ENCODE measurements at regions not wholly inside any gene's neighbourhood (a gene's known extent, or its start where the extent isn't known, plus 50 kb on each side); places are given as distances from the start of the nearest gene placed in this dataset.
A peak's percentile ranks its signal among the peaks of the same experiment; 100 is the strongest.

DNA sequence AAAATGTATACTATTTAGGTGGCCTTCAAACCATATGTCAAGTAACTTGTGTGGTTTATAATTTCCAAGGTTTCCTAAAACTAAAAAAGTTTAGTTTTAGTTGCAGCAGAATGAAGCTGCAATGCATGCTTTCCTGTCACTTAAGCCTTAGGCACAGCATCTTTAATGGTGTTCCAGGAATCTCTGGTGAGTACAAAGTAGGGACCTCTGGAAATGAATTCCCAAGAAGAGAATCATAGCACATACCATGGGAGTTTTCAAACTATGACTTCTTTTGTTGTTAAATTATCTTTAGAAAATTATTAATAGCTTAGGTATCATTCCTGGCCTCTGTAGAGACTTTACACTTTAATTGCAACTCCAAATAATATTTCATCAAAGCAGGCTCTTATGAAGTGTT is 1005.9 kb upstream of the PABPC4L start:
- H3K27me3 Mint-ChIP-seq (ENCODE audit: low read depth, unreplicated experiment) = no peaks in the 10 kb centered on the region
- H3K36me3 Mint-ChIP-seq (ENCODE audit: low read depth, unreplicated experiment) = no peaks in the 10 kb centered on the region

DNA sequence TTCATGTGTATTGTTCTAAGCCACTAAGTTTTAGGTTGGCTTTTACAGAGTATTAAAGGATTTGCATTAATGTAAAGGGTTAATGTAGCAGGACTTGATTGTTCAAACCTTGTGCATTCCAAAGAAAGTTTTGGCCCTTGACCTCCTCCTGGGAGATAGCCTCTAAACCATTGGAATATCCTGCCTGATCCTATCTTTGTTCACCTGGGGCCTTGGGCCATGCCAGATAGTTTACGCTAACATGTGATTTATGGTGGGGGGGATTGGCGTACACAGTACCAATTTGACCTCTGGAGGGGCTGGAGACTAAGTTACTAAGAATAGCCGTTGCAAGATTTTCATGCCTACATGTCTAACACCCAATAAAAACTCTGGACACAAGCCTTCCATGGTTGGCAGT is 1002.7 kb upstream of the PABPC4L start:
- Histone ChIP-seq H3K9me3 (ENCODE audit: insufficient read depth, low read depth, low read length) (no peaks in the 10 kb centered on the region), H3K9ac (ENCODE audit: low read length) (no peak overlapping the region), H2AFZ (ENCODE audit: low read depth, low read length) (no peak overlapping the region), H4K20me1 (ENCODE audit: insufficient read depth, low read length) (no peaks in the 10 kb centered on the region), H3K36me3 (ENCODE audit: insufficient read depth, low read length) (no peaks in the 10 kb centered on the region), H3K27me3 (ENCODE audit: insufficient read depth, low read length) (no peaks in the 10 kb centered on the region), H3K4me3 (ENCODE audit: insufficient read depth, low read depth, low read length) (no peak overlapping the region), H3K79me2 (ENCODE audit: insufficient read depth, low read length) (no peaks in the 10 kb centered on the region), H3K4me1 (ENCODE audit: insufficient read depth, low read length) (no peaks in the 10 kb centered on the region), H3K27ac (ENCODE audit: low read depth, low read length) (no peak overlapping the region), H3K4me2 (ENCODE audit: low read length) (no peak overlapping the region)
- no peaks in the 10 kb centered on the region for H3K9me3 Mint-ChIP-seq (ENCODE audit: unreplicated experiment)
- H3K36me3 Mint-ChIP-seq (ENCODE audit: low read depth, unreplicated experiment) = no peaks in the 10 kb centered on the region
- H3K27ac Mint-ChIP-seq (ENCODE audit: unreplicated experiment) = no peak overlapping the region
- TF ChIP-seq, protein P1, sequence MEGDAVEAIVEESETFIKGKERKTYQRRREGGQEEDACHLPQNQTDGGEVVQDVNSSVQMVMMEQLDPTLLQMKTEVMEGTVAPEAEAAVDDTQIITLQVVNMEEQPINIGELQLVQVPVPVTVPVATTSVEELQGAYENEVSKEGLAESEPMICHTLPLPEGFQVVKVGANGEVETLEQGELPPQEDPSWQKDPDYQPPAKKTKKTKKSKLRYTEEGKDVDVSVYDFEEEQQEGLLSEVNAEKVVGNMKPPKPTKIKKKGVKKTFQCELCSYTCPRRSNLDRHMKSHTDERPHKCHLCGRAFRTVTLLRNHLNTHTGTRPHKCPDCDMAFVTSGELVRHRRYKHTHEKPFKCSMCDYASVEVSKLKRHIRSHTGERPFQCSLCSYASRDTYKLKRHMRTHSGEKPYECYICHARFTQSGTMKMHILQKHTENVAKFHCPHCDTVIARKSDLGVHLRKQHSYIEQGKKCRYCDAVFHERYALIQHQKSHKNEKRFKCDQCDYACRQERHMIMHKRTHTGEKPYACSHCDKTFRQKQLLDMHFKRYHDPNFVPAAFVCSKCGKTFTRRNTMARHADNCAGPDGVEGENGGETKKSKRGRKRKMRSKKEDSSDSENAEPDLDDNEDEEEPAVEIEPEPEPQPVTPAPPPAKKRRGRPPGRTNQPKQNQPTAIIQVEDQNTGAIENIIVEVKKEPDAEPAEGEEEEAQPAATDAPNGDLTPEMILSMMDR (IDR thresholded peaks at IDR 0.05; ENCODE audit: insufficient read depth, low read depth, low read length) = no peak
- TF ChIP-seq EZH2 (IDR thresholded peaks at IDR 0.05; ENCODE audit: insufficient read depth, low read length) = no peak
- no peak overlapping the region for H3K4me3 Mint-ChIP-seq (ENCODE audit: unreplicated experiment)
- no peaks in the 10 kb centered on the region for H3K4me1 Mint-ChIP-seq (ENCODE audit: low read depth, unreplicated experiment)
- no peak for DNase-seq (ENCODE audit: low read depth)
- H3K27me3 Mint-ChIP-seq (ENCODE audit: low read depth, unreplicated experiment) = no peaks in the 10 kb centered on the region
- no peak for FAIRE-seq

More for the DNA sequence above, 1005.9 kb upstream of the PABPC4L start:
- Mint-ChIP-seq H3K4me3 (ENCODE audit: unreplicated experiment) (no peak overlapping the region), H3K27ac (ENCODE audit: unreplicated experiment) (no peak overlapping the region), H3K9me3 (ENCODE audit: unreplicated experiment) (no peaks in the 10 kb centered on the region), H3K4me1 (ENCODE audit: low read depth, unreplicated experiment) (no peaks in the 10 kb centered on the region)
- Histone ChIP-seq H3K9ac (ENCODE audit: low read length) (no peak overlapping the region), H3K4me2 (ENCODE audit: low read length) (no peak overlapping the region), H2AFZ (ENCODE audit: low read depth, low read length) (no peak overlapping the region), H3K79me2 (ENCODE audit: insufficient read depth, low read length) (no peaks in the 10 kb centered on the region), H4K20me1 (ENCODE audit: insufficient read depth, low read length) (no peaks in the 10 kb centered on the region), H3K4me3 (ENCODE audit: insufficient read depth, low read depth, low read length) (no peak overlapping the region), H3K36me3 (ENCODE audit: insufficient read depth, low read length) (no peaks in the 10 kb centered on the region), H3K27me3 (ENCODE audit: insufficient read depth, low read length) (no peaks in the 10 kb centered on the region), H3K27ac (ENCODE audit: low read depth, low read length) (no peak overlapping the region), H3K4me1 (ENCODE audit: insufficient read depth, low read length) (no peaks in the 10 kb centered on the region), H3K9me3 (ENCODE audit: insufficient read depth, low read depth, low read length) (no peaks in the 10 kb centered on the region)
- TF ChIP-seq EZH2 (IDR thresholded peaks at IDR 0.05; ENCODE audit: insufficient read depth, low read length) = no peak
- TF ChIP-seq, protein P1 (IDR thresholded peaks at IDR 0.05; ENCODE audit: insufficient read depth, low read depth, low read length) = no peak
- DNase-seq (ENCODE audit: low read depth) = peak; percentile 36
- FAIRE-seq = no peak

DNA sequence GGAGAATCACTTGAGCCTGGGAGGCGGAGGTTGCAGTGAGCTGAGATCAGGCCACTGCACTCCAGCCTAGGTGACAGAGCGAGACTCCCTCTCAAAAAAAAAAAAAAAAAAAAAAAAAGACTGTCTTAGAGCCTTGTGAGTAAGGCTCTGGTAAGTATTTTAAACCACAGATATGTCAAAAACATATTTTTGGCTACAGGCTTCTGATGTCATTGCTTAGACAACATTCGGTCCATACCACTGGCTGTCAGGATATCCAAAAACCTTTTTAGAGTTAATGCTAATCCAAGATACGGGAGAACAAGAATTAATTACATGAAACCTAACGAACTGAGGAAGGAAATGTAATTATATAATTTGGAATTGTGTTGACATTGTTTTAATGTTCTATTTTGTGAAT is 999.5 kb upstream of the PABPC4L start:
- Histone ChIP-seq H3K27ac (ENCODE audit: low read depth, low read length) (no peak overlapping the region), H3K79me2 (ENCODE audit: insufficient read depth, low read length) (no peaks in the 10 kb centered on the region), H3K36me3 (ENCODE audit: insufficient read depth, low read length) (no peaks in the 10 kb centered on the region), H3K9ac (ENCODE audit: low read length) (no peak overlapping the region), H4K20me1 (ENCODE audit: insufficient read depth, low read length) (no peaks in the 10 kb centered on the region), H2AFZ (ENCODE audit: low read depth, low read length) (no peak overlapping the region), H3K4me2 (ENCODE audit: low read length) (no peak overlapping the region), H3K4me3 (ENCODE audit: insufficient read depth, low read depth, low read length) (no peak overlapping the region), H3K4me1 (ENCODE audit: insufficient read depth, low read length) (no peaks in the 10 kb centered on the region), H3K27me3 (ENCODE audit: insufficient read depth, low read length) (no peaks in the 10 kb centered on the region), H3K9me3 (ENCODE audit: insufficient read depth, low read depth, low read length) (no peaks in the 10 kb centered on the region)
- TF ChIP-seq EZH2 (IDR thresholded peaks at IDR 0.05; ENCODE audit: insufficient read depth, low read length) = no peak
- TF ChIP-seq, protein P1 (IDR thresholded peaks at IDR 0.05; ENCODE audit: insufficient read depth, low read depth, low read length) = no peak
- Mint-ChIP-seq H3K9me3 (ENCODE audit: unreplicated experiment) (no peaks in the 10 kb centered on the region), H3K36me3 (ENCODE audit: low read depth, unreplicated experiment) (no peaks in the 10 kb centered on the region), H3K4me3 (ENCODE audit: unreplicated experiment) (no peak overlapping the region), H3K4me1 (ENCODE audit: low read depth, unreplicated experiment) (no peaks in the 10 kb centered on the region), H3K27me3 (ENCODE audit: low read depth, unreplicated experiment) (no peaks in the 10 kb centered on the region), H3K27ac (ENCODE audit: unreplicated experiment) (no peak overlapping the region)
- peak; percentile 74 for DNase-seq (ENCODE audit: low read depth)
- no peak for FAIRE-seq

All from astrocyte (in vitro differentiated cells and primary cell).